Left hindlimb (tissue), 1 donor: ENCODE measurements at regions not wholly inside any gene's neighbourhood (a gene's known extent, or its start where the extent isn't known, plus 50 kb on each side); places are given as distances from the start of the nearest gene placed in this dataset.

ENCODE experiments used
- DNase-seq: peaks from one replicate; pipeline ENCODE4 v3.0.0-alpha.2; 2018

DNA sequence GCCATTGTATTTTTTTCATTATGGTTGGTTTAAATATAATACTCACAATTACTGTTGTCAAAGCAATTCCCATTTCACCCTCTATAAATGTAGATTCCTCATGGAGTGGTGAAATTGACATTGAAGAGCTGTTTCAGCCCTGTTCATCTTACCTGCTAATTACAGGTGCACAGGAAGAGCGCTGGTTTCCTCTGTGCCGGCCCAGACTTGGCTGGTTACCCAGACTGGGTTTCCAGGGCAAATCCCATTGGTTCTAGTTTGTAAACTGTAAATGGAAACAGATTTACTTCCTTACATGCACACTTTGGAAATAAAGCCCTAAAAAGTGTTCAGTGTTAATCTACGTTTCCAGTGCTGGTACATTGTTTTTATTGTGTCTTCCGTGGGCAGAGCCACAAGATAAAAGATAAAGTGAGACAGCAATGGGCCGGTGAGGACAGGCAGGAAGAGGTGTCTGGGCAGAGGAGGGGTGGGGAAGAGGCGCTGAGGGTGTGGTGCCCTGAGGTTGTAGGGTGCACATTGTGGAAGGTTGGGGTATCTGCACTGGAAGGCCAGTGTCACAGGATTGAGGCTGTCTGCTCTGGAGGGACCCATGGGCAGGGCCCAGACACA, 71.6 kb upstream of the ZPBP start:
- no peak for DNase-seq

DNA sequence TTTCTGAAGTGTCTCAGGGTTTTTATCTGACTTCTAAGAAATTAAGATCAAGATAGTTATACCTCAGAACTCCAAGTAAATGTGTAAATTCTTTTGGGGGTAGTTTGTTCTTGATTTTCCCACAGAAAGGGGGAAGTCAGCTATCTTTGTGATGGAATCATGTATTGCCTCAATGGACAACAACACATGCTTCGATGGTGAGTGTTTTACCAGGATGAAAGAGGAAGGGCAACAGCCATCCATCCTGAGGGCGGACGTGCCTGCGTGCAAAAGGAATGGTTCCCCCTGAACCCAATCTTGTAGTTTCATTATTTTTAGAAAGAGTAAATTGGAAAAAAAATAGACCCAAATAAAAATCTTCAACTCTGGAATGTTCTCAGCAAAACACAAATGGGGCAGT, 67.2 kb upstream of the ZPBP start:
- DNase-seq, result no peak

- no peak for DNase-seq
Observed at GRCh38 chr7:50159154-50159553, 66.1 kb upstream of the ZPBP start.

DNA sequence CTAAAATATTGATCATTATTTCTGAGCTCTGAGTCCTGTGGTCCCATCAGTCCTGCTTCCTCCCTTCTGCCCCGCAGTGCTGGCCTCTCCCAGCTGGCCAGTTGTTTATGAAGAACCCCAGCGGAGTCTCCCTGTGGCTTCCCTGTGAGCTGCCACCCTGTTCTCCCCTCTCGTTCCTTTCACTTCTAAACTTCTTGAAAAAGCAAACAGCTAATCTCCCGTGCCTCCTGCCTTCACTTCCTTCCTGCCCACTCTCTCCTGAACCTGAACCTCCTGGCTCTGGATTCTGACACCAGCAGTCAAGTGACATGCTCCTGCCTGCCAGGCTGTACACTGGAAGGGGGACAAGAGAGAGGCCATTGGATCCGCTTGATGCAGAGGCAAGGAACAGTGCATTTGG, 63.7 kb upstream of the ZPBP start:
- no peak for DNase-seq

DNA sequence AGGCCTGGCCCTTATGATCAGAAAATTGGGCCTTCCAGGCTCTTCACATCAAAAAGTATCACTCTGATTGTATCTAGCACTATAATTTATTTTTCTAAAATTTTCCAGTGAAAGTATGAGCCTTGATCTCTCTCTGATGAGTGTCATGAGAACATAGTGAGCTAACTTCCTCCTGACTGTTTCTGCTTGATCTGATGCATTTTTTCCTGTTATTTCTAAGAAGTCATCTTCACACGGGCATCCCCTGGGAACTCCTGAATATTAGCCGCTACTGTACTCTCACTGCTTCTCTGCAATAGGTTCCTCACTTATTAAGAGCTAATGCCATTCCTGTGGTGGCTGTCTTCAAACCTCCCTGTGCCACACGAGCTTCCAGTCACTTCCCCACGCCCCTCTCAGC, 63.1 kb upstream of the ZPBP start:
- DNase-seq, result no peak

GRCh38 chr7:50155755-50156154, 62.7 kb upstream of the ZPBP start:
- DNase-seq, result no peak

GRCh38 chr7:50153995-50154394, 60.9 kb upstream of the ZPBP start:
- no peak for DNase-seq

GRCh38 chr7:50153148-50153547, 60.1 kb upstream of the ZPBP start:
- no peak for DNase-seq

DNA sequence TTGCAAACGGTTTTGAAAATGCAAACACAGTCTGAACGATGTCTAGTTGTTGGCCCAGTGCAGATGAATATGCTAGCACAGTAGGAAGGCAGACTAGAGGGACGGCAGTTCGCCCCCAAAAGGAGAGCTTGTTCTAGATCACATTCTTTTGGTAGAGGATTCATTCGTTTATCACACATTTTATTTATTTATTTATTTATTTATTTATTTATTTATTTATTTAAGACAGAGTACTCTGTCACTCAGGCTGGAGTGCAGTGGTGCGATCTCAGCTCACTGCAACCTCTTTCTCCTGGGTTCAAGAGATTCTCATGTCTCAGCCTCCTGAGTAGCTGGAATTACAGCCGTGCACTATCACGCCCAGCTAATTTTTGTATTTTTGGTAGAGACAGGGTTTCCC, 59.4 kb upstream of the ZPBP start:
- no peak for DNase-seq

- DNase-seq, result no peak
Observed at GRCh38 chr7:50151661-50152060, 58.6 kb upstream of the ZPBP start.

- DNase-seq, result no peak
Observed at GRCh38 chr7:50151001-50151400, 58.0 kb upstream of the ZPBP start.

GRCh38 chr7:50149369-50149768, 56.3 kb upstream of the ZPBP start:
- no peak for DNase-seq

- DNase-seq, result no peak
Observed at GRCh38 chr7:50147951-50148808, 55.1 kb upstream of the ZPBP start.

- DNase-seq, result no peak
Observed at GRCh38 chr7:50146692-50147091, 53.6 kb upstream of the ZPBP start.

- no peak for DNase-seq
Observed at GRCh38 chr7:50145801-50146338, 52.8 kb upstream of the ZPBP start.

- no peak for DNase-seq
Observed at GRCh38 chr7:50145226-50145625, 52.2 kb upstream of the ZPBP start.
